Liver (tissue), 8 donors: ENCODE measurements at regions not wholly inside any gene's neighbourhood (a gene's known extent, or its start where the extent isn't known, plus 50 kb on each side); places are given as distances from the start of the nearest gene placed in this dataset.

ENCODE experiments used
- DNase-seq: peaks from one replicate; pipeline ENCODE4 v3.0.0-alpha.2; 2017; ENCODE audit warnings: low spot score
- H3K27ac ChIP-seq, 2 donors: one replicate each; pipeline ENCODE4 v1.7.0; 2013; ENCODE audit warnings: inconsistent platforms in 2 of 2, low read length in 2 of 2, control low read depth in 1 of 2, low read depth in 1 of 2, mild to moderate bottlenecking in 1 of 2
- H3K27me3 ChIP-seq, 4 donors: one replicate each; pipeline versions ENCODE4 v1.6.1 to v1.7.0; 2013; ENCODE audit warnings: low read length in 3 of 4, inconsistent platforms in 1 of 4, mild to moderate bottlenecking in 1 of 4, moderate library complexity in 1 of 4; ENCODE audit not compliant: control insufficient read depth in 4 of 4, insufficient read depth in 4 of 4
- H3K36me3 ChIP-seq, 4 donors: one replicate each; pipeline versions ENCODE4 v1.6.1 to v1.7.0; 2013; ENCODE audit warnings: low read length in 3 of 4, mild to moderate bottlenecking in 3 of 4, low read depth in 1 of 4, moderate library complexity in 1 of 4; ENCODE audit not compliant: control insufficient read depth in 4 of 4, insufficient read depth in 3 of 4
- H3K4me1 ChIP-seq, 4 donors: one replicate each; pipeline versions ENCODE4 v1.6.1 to v1.7.0; 2013; ENCODE audit warnings: low read length in 3 of 4, mild to moderate bottlenecking in 3 of 4, moderate library complexity in 1 of 4; ENCODE audit not compliant: control insufficient read depth in 4 of 4, insufficient read depth in 4 of 4
- H3K4me3 ChIP-seq, 3 donors: one replicate each; pipeline versions ENCODE4 v1.6.1 to v1.7.0; 2013; ENCODE audit warnings: low read length in 3 of 3, control low read depth in 1 of 3, low read depth in 1 of 3, mild to moderate bottlenecking in 1 of 3
- H3K9ac ChIP-seq, 2 donors: one replicate each; pipeline ENCODE4 v1.7.0; 2013; ENCODE audit warnings: low read length in 2 of 2, mild to moderate bottlenecking in 2 of 2, moderate library complexity in 2 of 2, control low read depth in 1 of 2, low read depth in 1 of 2
- H3K9me3 ChIP-seq, 4 donors: one replicate each; pipeline versions ENCODE4 v1.6.1 to v1.7.0; 2013; ENCODE audit warnings: low read length in 3 of 4; ENCODE audit not compliant: control insufficient read depth in 4 of 4
- EGR1 ChIP-seq, 2 donors: IDR thresholded peaks; 2 replicates each; pipeline ENCODE4 v1.6.1; 2016 to 2018; ENCODE audit warnings: antibody characterized with exemption in 2 of 2, low read depth in 2 of 2
- FOXA2 ChIP-seq: IDR thresholded peaks from 2 replicates; pipeline ENCODE4 v1.6.1; 2016; ENCODE audit warnings: antibody characterized with exemption
- GABPA ChIP-seq, 2 donors: IDR thresholded peaks in 1 of 2; conservative IDR thresholded peaks in 1 of 2; 2 replicates each; pipeline ENCODE4 v1.6.1; 2016; ENCODE audit warnings: antibody characterized with exemption in 2 of 2, mild to moderate bottlenecking in 1 of 2, moderate library complexity in 1 of 2
- HNF4A ChIP-seq, 2 donors: conservative IDR thresholded peaks; 2 replicates each; pipeline ENCODE4 v1.6.1; 2016; ENCODE audit warnings: antibody characterized with exemption in 2 of 2, mild to moderate bottlenecking in 2 of 2
- HNF4G ChIP-seq: IDR thresholded peaks from 2 replicates; pipeline ENCODE4 v1.6.1; 2016; ENCODE audit warnings: antibody characterized with exemption
- NR2F2 ChIP-seq: IDR thresholded peaks from 2 replicates; pipeline ENCODE4 v1.6.1; 2016; ENCODE audit warnings: antibody characterized with exemption
- RAD21 ChIP-seq, 2 donors: IDR thresholded peaks; 2 replicates each; pipeline ENCODE4 v1.6.1; 2016; ENCODE audit warnings: antibody characterized with exemption in 2 of 2, mild to moderate bottlenecking in 2 of 2
- SP1 ChIP-seq: IDR thresholded peaks from 2 replicates; pipeline ENCODE4 v1.6.1; 2018; ENCODE audit warnings: antibody characterized with exemption, mild to moderate bottlenecking
- TAF1 ChIP-seq: conservative IDR thresholded peaks from 2 replicates; pipeline ENCODE4 v1.6.1; 2016; ENCODE audit warnings: antibody characterized with exemption, mild to moderate bottlenecking
- YY1 ChIP-seq: IDR thresholded peaks from 2 replicates; pipeline ENCODE4 v1.6.1; 2016; ENCODE audit warnings: antibody characterized with exemption, mild to moderate bottlenecking
- ZBTB33 ChIP-seq: IDR thresholded peaks from 2 replicates; pipeline ENCODE4 v1.6.1; 2016; ENCODE audit warnings: antibody characterized with exemption
- WGBS: extraction: QIAGEN DNeasy Blood & Tissue Kit; methylation state at CpG from one replicate; pipeline ENCODE4 v1.1.7; 2013; 5-methylcytosine and 5-hydroxymethylcytosine counted together
- TF ChIP-seq, protein P1 (sequence below): IDR thresholded peaks from 2 replicates; pipeline ENCODE4 v1.6.1; 2016; ENCODE audit warnings: antibody characterized with exemption
- TF ChIP-seq, protein P2 (sequence below): IDR thresholded peaks from 2 replicates; pipeline ENCODE4 v1.6.1; 2016; ENCODE audit warnings: antibody characterized with exemption
- TF ChIP-seq, protein P3 (sequence below): fragments of 150-350 bp; IDR thresholded peaks from 2 replicates; pipeline ENCODE4 v1.5.1; 2017; ENCODE audit warnings: improper control_type of control experiment, low read depth, low read length; ENCODE audit not compliant: missing input control
- donor health status: healthy.
- donor health status: healthy.
- donor health status: healthy.
- donor health status: healthy.
- donor health status: healthy.

GRCh38 chr10:94077042-94077441 is 83.3 kb downstream of the PLCE1 start:
- no peak for TF ChIP-seq ZBTB33
- TF ChIP-seq SP1: no peak
- no peak for TF ChIP-seq TAF1
- no peak overlapping the region for H3K4me3 ChIP-seq
- DNase-seq: no peak
- no peaks in the 10 kb centered on the region for H3K36me3 ChIP-seq
- no peaks in the 10 kb centered on the region for H3K9me3 ChIP-seq
- H3K9ac ChIP-seq: no peak overlapping the region
- H3K27ac ChIP-seq: no peak overlapping the region
- peaks cover 2 to 10% (median 8%) of the 10 kb centered on the region in 4 donors for H3K4me1 ChIP-seq
- no peaks in the 10 kb centered on the region for H3K27me3 ChIP-seq
- WGBS: 77% methylated on average over 4 of the region's 4 CpGs

GRCh38 chr10:94080108-94080507 is 86.4 kb downstream of the PLCE1 start:
- Histone ChIP-seq H3K4me3 (no peak overlapping the region), H3K27me3 (no peaks in the 10 kb centered on the region), H3K27ac (no peak overlapping the region), H3K36me3 (no peaks in the 10 kb centered on the region), H3K9ac (no peak overlapping the region), H3K9me3 (no peaks in the 10 kb centered on the region), H3K4me1 (peaks cover 2 to 13% (median 10%) of the 10 kb centered on the region in 4 donors)
- DNase-seq: no peak
- TF ChIP-seq TAF1 (no peak), NR2F2 (no peak), SP1 (no peak), RAD21 (IDR thresholded peaks at IDR 0.05) (no peak), ZBTB33 (no peak), FOXA2 (no peak), HNF4A (conservative IDR thresholded peaks at IDR 0.05) (no peak), EGR1 (IDR thresholded peaks at IDR 0.05; ENCODE audit: low read depth in 2 of 2) (no peak), HNF4G (no peak), GABPA (IDR thresholded peaks at IDR 0.05 in 1 of 2, conservative IDR thresholded peaks at IDR 0.05 in 1 of 2) (no peak), YY1 (no peak)
- TF ChIP-seq, protein P1, sequence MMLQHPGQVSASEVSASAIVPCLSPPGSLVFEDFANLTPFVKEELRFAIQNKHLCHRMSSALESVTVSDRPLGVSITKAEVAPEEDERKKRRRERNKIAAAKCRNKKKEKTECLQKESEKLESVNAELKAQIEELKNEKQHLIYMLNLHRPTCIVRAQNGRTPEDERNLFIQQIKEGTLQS: no peak
- TF ChIP-seq, protein P2, sequence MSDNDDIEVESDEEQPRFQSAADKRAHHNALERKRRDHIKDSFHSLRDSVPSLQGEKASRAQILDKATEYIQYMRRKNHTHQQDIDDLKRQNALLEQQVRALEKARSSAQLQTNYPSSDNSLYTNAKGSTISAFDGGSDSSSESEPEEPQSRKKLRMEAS: no peak
- TF ChIP-seq, protein P3, sequence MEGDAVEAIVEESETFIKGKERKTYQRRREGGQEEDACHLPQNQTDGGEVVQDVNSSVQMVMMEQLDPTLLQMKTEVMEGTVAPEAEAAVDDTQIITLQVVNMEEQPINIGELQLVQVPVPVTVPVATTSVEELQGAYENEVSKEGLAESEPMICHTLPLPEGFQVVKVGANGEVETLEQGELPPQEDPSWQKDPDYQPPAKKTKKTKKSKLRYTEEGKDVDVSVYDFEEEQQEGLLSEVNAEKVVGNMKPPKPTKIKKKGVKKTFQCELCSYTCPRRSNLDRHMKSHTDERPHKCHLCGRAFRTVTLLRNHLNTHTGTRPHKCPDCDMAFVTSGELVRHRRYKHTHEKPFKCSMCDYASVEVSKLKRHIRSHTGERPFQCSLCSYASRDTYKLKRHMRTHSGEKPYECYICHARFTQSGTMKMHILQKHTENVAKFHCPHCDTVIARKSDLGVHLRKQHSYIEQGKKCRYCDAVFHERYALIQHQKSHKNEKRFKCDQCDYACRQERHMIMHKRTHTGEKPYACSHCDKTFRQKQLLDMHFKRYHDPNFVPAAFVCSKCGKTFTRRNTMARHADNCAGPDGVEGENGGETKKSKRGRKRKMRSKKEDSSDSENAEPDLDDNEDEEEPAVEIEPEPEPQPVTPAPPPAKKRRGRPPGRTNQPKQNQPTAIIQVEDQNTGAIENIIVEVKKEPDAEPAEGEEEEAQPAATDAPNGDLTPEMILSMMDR: no peak
